SK-N-SH (cell line): ENCODE measurements at regions not wholly inside any gene's neighbourhood (a gene's known extent, or its start where the extent isn't known, plus 50 kb on each side); places are given as distances from the start of the nearest gene placed in this dataset.

Experiments
- CTCF ChIA-PET: fragments of 300-600, 350-600 bp; formaldehyde crosslinking; extraction: SDS; loops from one replicate; lab custom pipeline; 2021; lab: Yijun Ruan, JAX
- POLR2A ChIA-PET: fragments of 350-600 bp; sonication (Branson Sonifier 250); formaldehyde crosslinking; extraction: SDS; loops from one replicate; lab custom pipeline; 2020; ENCODE audit warnings: antibody characterized with exemption, inconsistent platforms; lab: Yijun Ruan, JAX
- DNase-seq: peaks from one replicate; pipeline ENCODE4 v3.0.0; 2012
- H2AFZ ChIP-seq: fragments of 200-600 bp; sonication (generic); 2 replicates; pipeline ENCODE4 v1.8.1; 2016; ENCODE audit warnings: antibody characterized with exemption, mild to moderate bottlenecking, low read depth
- H3F3A ChIP-seq: fragments of 200-600 bp; sonication (generic); replicated peaks from 2 replicates; pipeline ENCODE3; 2016; ENCODE audit warnings: antibody characterized with exemption, mild to moderate bottlenecking; ENCODE audit not compliant: insufficient read depth
- H3K27ac ChIP-seq, 2 experiments: fragments of 200-500 bp in 1 of 2; fragments of 200-600 bp in 1 of 2; sonication (Bioruptor generic) in 1 of 2; sonication (generic), shearing (Covaris generic) in 1 of 2; 2 replicates each; pipeline versions ENCODE4 v1.5.1 to v1.6.1; 2014 to 2016; ENCODE audit warnings: low read depth in 2 of 2, inconsistent platforms in 1 of 2, low read length in 1 of 2, mild to moderate bottlenecking in 1 of 2, mixed read lengths in 1 of 2
- H3K27me3 ChIP-seq: fragments of 200-600 bp; sonication (generic), shearing (Covaris generic); 2 replicates; pipeline ENCODE4 v1.6.1; 2016; ENCODE audit warnings: mixed run types; ENCODE audit not compliant: insufficient read depth
- H3K36me3 ChIP-seq, 2 experiments: fragments of 200-500 bp in 1 of 2; fragments of 200-600 bp in 1 of 2; sonication (Bioruptor generic) in 1 of 2; sonication (generic) in 1 of 2; replicated peaks in 1 of 2; 2 replicates each; pipeline versions ENCODE3 to v1.5.1; 2014 to 2016; ENCODE audit warnings: low read length in 1 of 2, mild to moderate bottlenecking in 1 of 2; ENCODE audit not compliant: insufficient read depth in 2 of 2, control insufficient read depth in 1 of 2
- H3K4me1 ChIP-seq, 2 experiments: fragments of 200-500 bp in 1 of 2; fragments of 200-600 bp in 1 of 2; sonication (Bioruptor generic) in 1 of 2; sonication (generic), shearing (Covaris generic) in 1 of 2; 2 replicates each; pipeline versions ENCODE4 v1.5.1 to v1.6.1; 2014 to 2016; ENCODE audit warnings: low read depth in 1 of 2, low read length in 1 of 2, mixed run types in 1 of 2; ENCODE audit not compliant: insufficient read depth in 2 of 2, control insufficient read depth in 1 of 2
- H3K4me2 ChIP-seq: fragments of 200-600 bp; sonication (generic), shearing (Covaris generic); 2 replicates; pipeline ENCODE4 v1.6.1; 2017; ENCODE audit warnings: mixed run types
- H3K4me3 ChIP-seq, 2 experiments: fragments of 200-500 bp in 1 of 2; fragments of 200-600 bp in 1 of 2; sonication (Bioruptor generic) in 1 of 2; sonication (generic), shearing (Covaris generic) in 1 of 2; 2 replicates each; pipeline versions ENCODE4 v1.5.1 to v1.8.1; 2014 to 2016; ENCODE audit warnings: low read depth in 2 of 2, inconsistent platforms in 1 of 2, low read length in 1 of 2, mild to moderate bottlenecking in 1 of 2, mixed read lengths in 1 of 2, moderate library complexity in 1 of 2
- H3K79me2 ChIP-seq: fragments of 200-600 bp; sonication (generic); 2 replicates; pipeline ENCODE4 v1.8.1; 2017; ENCODE audit warnings: mild to moderate bottlenecking; ENCODE audit not compliant: insufficient read depth
- H3K9ac ChIP-seq: fragments of 200-600 bp; sonication (generic); 2 replicates; pipeline ENCODE4 v1.6.1; 2017; ENCODE audit warnings: mixed run types
- H3K9me2 ChIP-seq: fragments of 200-600 bp; sonication (generic); 2 replicates; pipeline ENCODE4 v1.6.1; 2017; ENCODE audit warnings: mixed run types
- H3K9me3 ChIP-seq: fragments of 200-600 bp; sonication (generic); 2 replicates; pipeline ENCODE4 v1.6.1; 2017; ENCODE audit warnings: mixed run types, mild to moderate bottlenecking, moderate library complexity
- H4K20me1 ChIP-seq: fragments of 200-600 bp; sonication (generic); 2 replicates; pipeline ENCODE4 v1.6.1; 2017; ENCODE audit warnings: mild to moderate bottlenecking, mixed run types; ENCODE audit not compliant: insufficient read depth
- CHD2 ChIP-seq: fragments of 150-350 bp; IDR thresholded peaks from 2 replicates; pipeline ENCODE4 v1.6.1; 2018; ENCODE audit warnings: low read length; ENCODE audit not compliant: partially characterized antibody
- FOXJ3 ChIP-seq: sonication (generic); formaldehyde crosslinking; IDR thresholded peaks from 2 replicates; pipeline ENCODE4 v1.5.1; 2020; ENCODE audit warnings: mild to moderate bottlenecking, missing genetic modification reagents
- FOXM1 ChIP-seq: IDR thresholded peaks from 2 replicates; pipeline ENCODE4 v1.4.0; 2012; ENCODE audit warnings: low read depth, mild to moderate bottlenecking
- GATA2 ChIP-seq: sonication (generic); formaldehyde crosslinking; IDR thresholded peaks from 2 replicates; pipeline ENCODE4 v1.5.0; 2020; ENCODE audit warnings: mild to moderate bottlenecking, missing genetic modification reagents
- IRF3 ChIP-seq: fragments of 150-350 bp; IDR thresholded peaks from 2 replicates; pipeline ENCODE4 v1.6.1; 2016; ENCODE audit warnings: mild to moderate bottlenecking, low read depth, low read length
- JUND ChIP-seq: IDR thresholded peaks from 2 replicates; pipeline ENCODE4 v1.4.0; 2012
- MAX ChIP-seq: IDR thresholded peaks from 2 replicates; pipeline ENCODE4 v1.4.0; 2012; ENCODE audit warnings: low read depth
- PBX3 ChIP-seq: IDR thresholded peaks from 2 replicates; pipeline ENCODE4; 2012
- POLR2AphosphoS5 ChIP-seq: IDR thresholded peaks from 2 replicates; pipeline ENCODE4 v1.6.1; 2012; ENCODE audit warnings: low read depth, low read length
- RAD21 ChIP-seq: IDR thresholded peaks from 2 replicates; pipeline ENCODE4 v1.6.1; 2012; ENCODE audit warnings: mild to moderate bottlenecking, low read length
- RCOR1 ChIP-seq: fragments of 150-350 bp; IDR thresholded peaks from 2 replicates; pipeline ENCODE4 v1.6.1; 2017; ENCODE audit warnings: antibody characterized with exemption, low read length
- REST ChIP-seq: IDR thresholded peaks from 2 replicates; pipeline ENCODE4 v1.6.1; 2012; ENCODE audit warnings: mild to moderate bottlenecking, low read depth, low read length, moderate library complexity
- RFX5 ChIP-seq: IDR thresholded peaks from 2 replicates; pipeline ENCODE4 v1.6.1; 2012; ENCODE audit warnings: mild to moderate bottlenecking, improper control_type of control experiment, low read length
- RXRA ChIP-seq: IDR thresholded peaks from 2 replicates; pipeline ENCODE4 v1.4.0; 2012; ENCODE audit warnings: low read depth, mild to moderate bottlenecking, borderline replicate concordance
- SMC3 ChIP-seq: IDR thresholded peaks from 2 replicates; pipeline ENCODE4 v1.6.1; 2012; ENCODE audit warnings: low read depth, low read length, improper control_type of control experiment
- TAF1 ChIP-seq: IDR thresholded peaks from 2 replicates; pipeline ENCODE4 v1.6.1; 2012; ENCODE audit warnings: low read depth, mild to moderate bottlenecking, low read length, moderate library complexity, borderline replicate concordance
- TCF12 ChIP-seq: IDR thresholded peaks from 2 replicates; pipeline ENCODE4 v1.4.0; 2012
- USF1 ChIP-seq: IDR thresholded peaks from 2 replicates; pipeline ENCODE4 v1.4.0; 2012; ENCODE audit warnings: low read depth, borderline replicate concordance
- USF2 ChIP-seq: fragments of 150-350 bp; IDR thresholded peaks from 2 replicates; pipeline ENCODE4 v1.6.1; 2017; ENCODE audit warnings: antibody characterized with exemption, low read length, low read depth, borderline replicate concordance
- YY1 ChIP-seq: IDR thresholded peaks from 2 replicates; pipeline ENCODE4 v1.4.0; 2012; ENCODE audit warnings: low read depth, mild to moderate bottlenecking
- WGBS: methylation state at CpG from one replicate; pipeline ENCODE4 v1.1.6; 2017; ENCODE audit warnings: low lambda C conversion rate; 5-methylcytosine and 5-hydroxymethylcytosine counted together

- Histone ChIP-seq H3K4me1 (no peaks in the 10 kb centered on the region), H3K27me3 (no peaks in the 10 kb centered on the region), H3K4me3 (no peak overlapping the region), H3K9ac (no peak overlapping the region), H4K20me1 (no peaks in the 10 kb centered on the region), H3K79me2 (no peaks in the 10 kb centered on the region), H2AFZ (no peak overlapping the region), H3K27ac (no peak overlapping the region), H3K4me2 (no peak overlapping the region), H3F3A (no peaks in the 10 kb centered on the region), H3K36me3 (no peaks in the 10 kb centered on the region), H3K9me2 (no peaks in the 10 kb centered on the region), H3K9me3 (no peaks in the 10 kb centered on the region)
- no peak for TF ChIP-seq USF2
- TF ChIP-seq TCF12 = no peak
- TF ChIP-seq FOXM1 = no peak
- TF ChIP-seq FOXJ3 (CRISPR knock-in tag) = no peak
- no peak for TF ChIP-seq JUND
- no peak for TF ChIP-seq RAD21
- TF ChIP-seq SMC3 = no peak
- no peak for TF ChIP-seq TAF1
- no peak for TF ChIP-seq RFX5
- TF ChIP-seq IRF3 = no peak
- TF ChIP-seq REST = no peak
- TF ChIP-seq POLR2AphosphoS5 = no peak
- TF ChIP-seq GATA2 = no peak
- TF ChIP-seq USF1 = no peak
- no peak for TF ChIP-seq RCOR1
- no peak for TF ChIP-seq MAX
- no peak for TF ChIP-seq CHD2
- TF ChIP-seq YY1 = no peak
- TF ChIP-seq PBX3 = no peak
- no peak for TF ChIP-seq RXRA
- CTCF ChIA-PET = interaction anchor here (0.8 kb wide), 1 partner anchor 176 kb away, joined by 3 read pairs; no protein-coding TSS in a partner anchor
- POLR2A ChIA-PET = no interaction called here
- 91% methylated on average over 1 of the region's 1 CpG for WGBS
- DNase-seq = no peak
Measured at GRCh38 chr7:131272086-131272485, 55.6 kb upstream of the MKLN1 start.
